Embryonic facial prominence (tissue), 1 donor: ENCODE measurements at regions not wholly inside any gene's neighbourhood (a gene's known extent, or its start where the extent isn't known, plus 50 kb on each side); places are given as distances from the start of the nearest gene placed in this dataset.

Experiments
- DNase-seq: peaks from one replicate; pipeline ENCODE4 v3.0.0-alpha.2; 2016; ENCODE audit errors: extremely low spot score

- DNase-seq, result no peak
Observed at GRCh38 chr3:24595796-24596195, 101.1 kb upstream of the THRB start.

- no peak for DNase-seq
Observed at GRCh38 chr3:24596626-24597025, 102.0 kb upstream of the THRB start.

GRCh38 chr3:24598695-24599470 is 104.2 kb upstream of the THRB start:
- DNase-seq, result no peak

GRCh38 chr3:24601066-24601939 is 106.7 kb upstream of the THRB start:
- no peak for DNase-seq

- DNase-seq, result no peak
Observed at GRCh38 chr3:24604215-24604614, 109.6 kb upstream of the THRB start.

- no peak for DNase-seq
Observed at GRCh38 chr3:24605511-24606028, 110.9 kb upstream of the THRB start.

- no peak for DNase-seq
Observed at GRCh38 chr3:24607281-24607680, 112.6 kb upstream of the THRB start.

GRCh38 chr3:24608701-24609390 is 114.2 kb upstream of the THRB start:
- no peak for DNase-seq

GRCh38 chr3:24614359-24614758 is 119.7 kb upstream of the THRB start:
- DNase-seq, result no peak

- DNase-seq, result no peak
Observed at GRCh38 chr3:24615177-24615576, 120.5 kb upstream of the THRB start.

- DNase-seq, result no peak
Observed at GRCh38 chr3:24616110-24616829, 121.6 kb upstream of the THRB start.

GRCh38 chr3:24622138-24622537 is 127.5 kb upstream of the THRB start:
- no peak for DNase-seq

GRCh38 chr3:24622696-24623225 is 128.1 kb upstream of the THRB start:
- DNase-seq, result no peak

- no peak for DNase-seq
Observed at GRCh38 chr3:24623657-24624056, 129.0 kb upstream of the THRB start.

GRCh38 chr3:24624938-24625681 is 130.5 kb upstream of the THRB start:
- no peak for DNase-seq

GRCh38 chr3:24628523-24629258 is 134.0 kb upstream of the THRB start:
- DNase-seq, result no peak

- DNase-seq, result no peak
Observed at GRCh38 chr3:24631481-24631880, 136.8 kb upstream of the THRB start.

- no peak for DNase-seq
Observed at GRCh38 chr3:24639061-24639460, 144.4 kb upstream of the THRB start.

GRCh38 chr3:24639481-24640329 is 145.1 kb upstream of the THRB start:
- DNase-seq, result no peak
